Endothelial cell of umbilical vein (primary cell): ENCODE measurements at regions not wholly inside any gene's neighbourhood (a gene's known extent, or its start where the extent isn't known, plus 50 kb on each side); places are given as distances from the start of the nearest gene placed in this dataset.

ENCODE experiments used
- BruUV-seq: library from RNA; stranded (reverse); fragments of 400-500 nt; replicated peaks from 2 replicates; lab custom pipeline; 2021; lab: Mats Ljungman, UMichigan
- CTCF ChIA-PET: fragments of 300-600, 350-600 bp; sonication (Branson Sonifier 250); formaldehyde crosslinking; loops from one replicate; lab custom pipeline; 2021; ENCODE audit warnings: antibody characterized with exemption, inconsistent platforms; lab: Charles Lee
- POLR2A ChIA-PET: fragments of 300-600, 350-600 bp; sonication (Branson Sonifier 250); formaldehyde crosslinking; loops from one replicate; lab custom pipeline; 2021; ENCODE audit warnings: antibody characterized with exemption, inconsistent platforms; lab: Charles Lee
- DNase-seq: peaks from one replicate; pipeline ENCODE4 v3.0.0-alpha.2; 2011; ENCODE audit warnings: low read depth, low spot score
- FAIRE-seq: peaks from 2 replicates; lab custom pipeline; 2011; peaks lifted over from hg19 to GRCh38; lab: Jason Lieb, UNC
- H2AFZ ChIP-seq: 2 replicates; pipeline ENCODE4 v1.6.0; 2012; ENCODE audit warnings: low read depth, low read length, control low read depth, inconsistent platforms
- H3K27ac ChIP-seq: 2 replicates; pipeline ENCODE4 v1.5.1; 2011; ENCODE audit warnings: low read depth, mild to moderate bottlenecking, control low read depth, low read length, moderate library complexity; ENCODE audit not compliant: insufficient read depth
- H3K27me3 ChIP-seq, 2 experiments: 2 replicates each; pipeline versions ENCODE4 v1.6.0 to v1.6.1; 2011; ENCODE audit warnings: low read length in 2 of 2, mixed read lengths in 1 of 2; ENCODE audit not compliant: control insufficient read depth in 2 of 2, insufficient read depth in 2 of 2
- H3K36me3 ChIP-seq, 2 experiments: 2 replicates in 1 of 2; 3 replicates in 1 of 2; pipeline ENCODE4 v1.5.1; 2011; ENCODE audit warnings: low read length in 2 of 2, mild to moderate bottlenecking in 1 of 2, moderate library complexity in 1 of 2; ENCODE audit not compliant: control insufficient read depth in 2 of 2, insufficient read depth in 2 of 2; ENCODE audit errors: extremely low read depth in 1 of 2
- H3K4me1 ChIP-seq: 3 replicates; pipeline ENCODE4 v1.5.1; 2011; ENCODE audit warnings: mild to moderate bottlenecking, low read length; ENCODE audit not compliant: control insufficient read depth, insufficient read depth; ENCODE audit errors: extremely low read depth
- H3K4me2 ChIP-seq: 2 replicates; pipeline ENCODE4 v1.6.1; 2011; ENCODE audit warnings: low read length, control low read depth, mixed read lengths; ENCODE audit not compliant: insufficient read depth
- H3K4me3 ChIP-seq, 3 experiments: fragments of 200-600 bp in 1 of 3; sonication (generic), shearing (Covaris generic) in 1 of 3; replicated peaks in 1 of 3; 2 replicates each; pipeline ENCODE4 v1.5.1; 2011 to 2016; ENCODE audit warnings: control low read depth in 3 of 3, low read length in 3 of 3, mild to moderate bottlenecking in 2 of 3, inconsistent platforms in 1 of 3, low read depth in 1 of 3, moderate library complexity in 1 of 3; ENCODE audit not compliant: insufficient read depth in 1 of 3
- H3K79me2 ChIP-seq: 2 replicates; pipeline ENCODE4 v1.6.0; 2012; ENCODE audit warnings: low read length, inconsistent platforms; ENCODE audit not compliant: control insufficient read depth, insufficient read depth
- H3K9ac ChIP-seq: replicated peaks from 2 replicates; pipeline ENCODE3; 2011; ENCODE audit warnings: low read length, control low read depth; ENCODE audit not compliant: insufficient read depth; ENCODE audit errors: extremely low read depth
- H3K9me1 ChIP-seq: replicated peaks from 3 replicates; pipeline ENCODE4 v1.6.0; 2011; ENCODE audit warnings: mild to moderate bottlenecking, low read length; ENCODE audit not compliant: control insufficient read depth, insufficient read depth; ENCODE audit errors: extremely low read depth
- H3K9me3 ChIP-seq: replicated peaks from 2 replicates; pipeline ENCODE4 v1.5.1; 2012; ENCODE audit warnings: low read length, inconsistent platforms; ENCODE audit not compliant: control insufficient read depth, insufficient read depth
- H4K20me1 ChIP-seq: replicated peaks from 2 replicates; pipeline ENCODE3; 2011; ENCODE audit warnings: mild to moderate bottlenecking, low read length; ENCODE audit not compliant: control insufficient read depth, insufficient read depth; ENCODE audit errors: extremely low read depth
- CTCF ChIP-seq, 2 donors: IDR thresholded peaks; 1 replicate in 1 of 2; 2 replicates in 1 of 2; pipeline ENCODE4 v1.5.1; 2011; ENCODE audit warnings: low read length in 2 of 2, mild to moderate bottlenecking in 2 of 2, moderate library complexity in 2 of 2, control low read depth in 1 of 2, inconsistent platforms in 1 of 2, low read depth in 1 of 2; ENCODE audit not compliant: insufficient read depth in 1 of 2; ENCODE audit errors: extremely low read depth in 1 of 2
- EZH2 ChIP-seq: IDR thresholded peaks from 2 replicates; pipeline ENCODE4 v1.6.1; 2012; ENCODE audit warnings: borderline replicate concordance, low read depth, mild to moderate bottlenecking, moderate library complexity, low read length, inconsistent platforms; ENCODE audit not compliant: severe bottlenecking
- FOS ChIP-seq: IDR thresholded peaks from 2 replicates; pipeline ENCODE4 v1.6.1; 2011; ENCODE audit warnings: mild to moderate bottlenecking, low read length, moderate library complexity, borderline replicate concordance; ENCODE audit not compliant: insufficient read depth
- GATA2 ChIP-seq: IDR thresholded peaks from 2 replicates; pipeline ENCODE4 v1.7.0; 2011; ENCODE audit warnings: low read depth, mild to moderate bottlenecking, moderate library complexity, mixed read lengths, low read length; ENCODE audit not compliant: insufficient read length, insufficient read depth
- JUN ChIP-seq: IDR thresholded peaks from 2 replicates; pipeline ENCODE4 v1.6.1; 2011; ENCODE audit warnings: borderline replicate concordance, low read depth; ENCODE audit not compliant: insufficient read length, insufficient read depth
- MAX ChIP-seq: IDR thresholded peaks from 2 replicates; pipeline ENCODE4 v1.6.1; 2011; ENCODE audit not compliant: insufficient read depth, insufficient read length
- MYC ChIP-seq: IDR thresholded peaks from one replicate; pipeline ENCODE4 v1.6.1; 2011; ENCODE audit warnings: mild to moderate bottlenecking, low read depth, low read length
- POLR2A ChIP-seq: IDR thresholded peaks from 2 replicates; pipeline ENCODE4 v1.6.1; 2012; ENCODE audit warnings: low read depth, mild to moderate bottlenecking, control low read depth, low read length
- POLR2AphosphoS5 ChIP-seq: IDR thresholded peaks from 2 replicates; pipeline ENCODE4 v1.6.1; 2012; ENCODE audit warnings: low read depth, mild to moderate bottlenecking, control low read depth, low read length, moderate library complexity; ENCODE audit not compliant: insufficient read depth
- dilution Hi-C: fragments of 300-500 bp; cut with MboI; formaldehyde crosslinking; loops from one replicate; pipeline ENCODE4 v1.15.0; 2019; ENCODE audit warnings: low sequenced_read_pairs; ENCODE audit not compliant: extremely low pct_ligation_motif_present
- intact Hi-C: fragments of 100-400 bp; cut with micrococcal nuclease; formaldehyde crosslinking; loops from one replicate; pipeline ENCODE4 v1.10.0; 2022

GRCh38 chr3:26840272-26840870, 217.8 kb downstream of the LRRC3B start:
- Histone ChIP-seq H3K27me3 (no peaks in the 10 kb centered on the region), H3K9me3 (peaks cover 2% of the 10 kb centered on the region), H3K4me1 (no peaks in the 10 kb centered on the region), H3K4me3 (no peak overlapping the region), H3K4me2 (no peak overlapping the region), H4K20me1 (no peaks in the 10 kb centered on the region), H2AFZ (no peak overlapping the region), H3K9ac (no peak overlapping the region), H3K79me2 (no peaks in the 10 kb centered on the region), H3K9me1 (no peaks in the 10 kb centered on the region), H3K36me3 (no peaks in the 10 kb centered on the region), H3K27ac (no peak overlapping the region)
- CTCF ChIA-PET, result no interaction called here
- intact Hi-C loops (no loop called here), dilution Hi-C loops (no loop called here)
- FAIRE-seq (no peak), DNase-seq (no peak)
- no TSS peak for BruUV-seq
- POLR2A ChIA-PET, result no interaction called here
- no peak for TF ChIP-seq MYC
- TF ChIP-seq MAX, result no peak
- no peak for TF ChIP-seq CTCF (IDR thresholded peaks at IDR 0.05; ENCODE audit: extremely low read depth in 1 of 2, insufficient read depth in 1 of 2, low read depth in 1 of 2, low read length in 2 of 2)
- no peak for TF ChIP-seq POLR2AphosphoS5
- no peak for TF ChIP-seq EZH2
- TF ChIP-seq POLR2A, result no peak
- TF ChIP-seq GATA2, result no peak
- no peak for TF ChIP-seq JUN
- TF ChIP-seq FOS, result no peak
